ENCODE measurements at regions not wholly inside any gene's neighbourhood (a gene's known extent, or its start where the extent isn't known, plus 50 kb on each side); places are given as distances from the start of the nearest gene placed in this dataset.

DNA sequence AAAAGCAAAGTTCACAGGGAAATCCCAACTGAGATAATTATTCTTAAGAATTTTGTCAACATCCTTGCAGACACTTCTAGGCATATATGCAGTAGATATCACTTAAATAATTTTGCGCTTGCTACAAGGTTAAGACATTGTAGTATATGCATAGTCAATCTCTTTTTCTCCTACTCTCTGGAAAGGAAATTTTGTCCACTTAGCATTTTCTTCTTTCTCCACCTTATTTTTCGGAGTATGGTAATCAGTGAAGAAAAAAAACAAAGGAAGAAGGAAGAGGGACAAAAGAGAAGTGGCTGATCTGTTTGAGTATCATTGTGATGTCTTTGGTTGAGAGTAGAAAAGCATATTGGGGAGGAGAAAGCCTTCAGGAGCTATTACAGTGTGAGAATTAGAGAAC lies 104.6 kb downstream of the LACC1 start:
- DNase-seq: no peak

DNA sequence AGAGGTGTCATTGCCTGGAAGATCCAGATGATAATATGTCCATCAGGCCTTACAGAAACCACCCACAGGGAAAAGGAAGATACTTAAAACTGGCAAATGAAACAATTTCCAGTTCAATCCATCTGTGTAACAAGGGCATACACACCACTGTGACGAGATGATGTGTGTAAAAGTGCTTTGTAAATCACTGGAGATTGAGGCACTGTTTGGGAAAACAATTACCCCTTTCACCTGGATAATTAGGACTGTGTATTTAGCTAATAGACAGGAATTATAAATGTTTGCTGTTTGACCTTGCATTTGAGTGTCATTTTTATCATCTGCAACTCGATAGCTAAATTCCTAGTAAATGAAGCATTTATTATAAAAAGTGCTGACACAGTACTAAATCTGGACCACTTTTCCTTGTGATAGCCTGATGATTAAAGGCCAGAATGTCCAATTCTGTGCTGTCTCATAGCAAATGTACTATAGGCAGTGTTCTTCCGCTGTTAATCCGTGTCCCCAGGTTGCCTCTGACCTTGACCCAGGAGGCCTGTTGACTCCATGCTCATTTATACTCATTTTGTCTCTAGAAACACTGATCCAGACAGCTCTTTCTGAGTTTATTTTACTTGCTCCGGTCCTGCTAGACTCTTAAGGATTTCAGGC lies 105.8 kb downstream of the LACC1 start:
- DNase-seq: no peak

DNA sequence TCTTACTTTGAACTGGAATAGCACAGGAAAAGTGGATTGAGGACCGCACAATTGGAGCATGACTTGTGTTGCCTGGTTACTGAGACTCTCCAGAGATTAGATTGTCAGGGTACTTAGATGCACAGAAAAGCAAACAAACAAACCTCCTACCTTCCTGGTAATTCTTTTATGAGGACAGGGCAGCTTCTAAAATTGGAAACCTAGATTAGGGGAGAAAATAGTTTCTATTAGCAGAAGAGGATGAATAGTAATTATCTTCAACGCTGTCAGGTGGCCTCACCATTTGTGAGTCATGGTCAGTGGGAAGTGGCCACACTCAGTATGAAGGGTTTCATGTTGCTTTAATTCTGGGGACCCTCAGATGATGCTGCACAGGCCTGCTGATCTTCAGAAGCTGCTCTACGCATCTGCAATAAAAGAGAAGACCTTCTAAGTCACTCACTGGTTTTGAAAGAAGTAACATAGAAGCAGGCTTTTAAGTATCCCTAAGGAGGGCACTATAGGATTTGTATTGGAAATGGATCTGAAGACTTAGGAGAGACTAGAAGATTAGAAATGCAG lies 106.8 kb downstream of the LACC1 start:
- DNase-seq: no peak

DNA sequence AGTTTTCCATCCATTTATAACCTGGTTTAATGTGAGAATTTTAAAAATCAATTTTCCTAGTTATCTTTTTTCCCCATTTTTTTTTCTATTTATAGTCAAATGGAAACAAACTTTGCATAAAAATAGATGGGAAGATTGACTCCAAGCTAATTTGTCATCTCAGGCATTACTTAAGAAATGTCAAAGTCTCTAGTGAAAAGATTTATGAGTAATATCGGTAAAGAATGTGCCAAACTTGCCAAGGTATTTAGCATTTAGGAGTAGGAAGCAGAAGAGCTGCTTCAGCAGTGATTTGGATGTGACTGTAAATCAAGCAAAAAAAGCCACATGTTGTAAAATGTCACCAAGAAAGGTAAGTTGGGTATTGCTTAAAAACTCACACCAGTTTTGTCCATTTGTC lies 108.6 kb downstream of the LACC1 start:
- DNase-seq: no peak

DNA sequence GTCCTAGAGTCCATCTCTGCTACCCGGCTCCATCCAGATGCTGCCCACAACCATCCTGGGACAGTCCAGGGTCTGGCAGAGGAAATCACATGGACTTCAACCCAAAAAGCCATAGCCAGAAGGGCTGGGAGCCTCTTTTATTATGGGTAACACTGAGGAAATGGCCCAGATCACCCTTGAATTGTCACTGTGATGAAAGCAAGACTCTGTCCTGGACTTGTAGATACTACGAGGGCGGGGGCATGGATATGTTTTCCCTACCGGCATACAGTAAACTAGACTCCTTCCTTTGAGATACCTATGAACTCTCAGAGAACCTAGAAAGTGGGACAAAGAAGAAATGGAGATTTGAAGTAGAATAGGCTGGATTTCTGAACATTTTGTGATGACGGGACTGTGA lies 110.3 kb downstream of the LACC1 start:
- DNase-seq: no peak

DNA sequence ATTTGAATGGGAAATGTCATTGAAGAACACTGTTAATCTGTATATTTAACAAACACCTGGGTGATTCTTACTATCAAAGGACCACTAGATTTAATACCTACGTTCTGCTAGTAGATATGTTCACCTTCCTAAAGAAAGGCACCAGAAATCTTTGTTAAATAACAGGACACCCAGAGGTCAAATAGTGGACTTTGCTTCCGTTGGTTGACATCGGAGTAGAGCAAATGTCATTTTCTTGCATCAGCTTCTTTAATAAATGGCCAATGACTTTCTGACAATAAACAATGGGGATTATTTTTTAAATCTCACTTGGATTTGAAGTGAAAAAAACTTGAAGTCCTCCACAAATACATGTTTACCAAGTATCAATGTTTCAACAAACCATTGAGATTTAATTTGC lies 111.1 kb downstream of the LACC1 start:
- DNase-seq: no peak

DNA sequence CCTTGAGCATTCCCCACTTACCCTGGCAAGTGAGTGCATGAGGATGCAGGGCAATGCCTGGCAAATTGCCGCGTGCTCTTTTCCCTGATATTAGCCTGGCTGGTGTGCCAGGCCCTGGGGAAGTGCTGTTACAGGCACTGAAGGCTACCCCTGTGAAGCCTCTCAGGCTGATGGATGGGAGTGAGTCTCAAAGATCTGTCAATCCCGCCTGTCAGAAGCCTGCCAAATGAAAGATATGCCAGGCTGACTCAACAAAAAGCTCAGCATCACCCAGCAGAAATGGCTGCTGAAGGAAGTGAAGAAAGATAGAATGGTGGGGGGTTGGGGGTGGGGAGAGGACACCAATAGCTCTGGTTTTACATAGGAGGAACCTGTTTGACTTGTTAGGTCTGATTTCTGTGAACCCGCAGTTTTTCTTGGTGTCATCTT lies 112.1 kb downstream of the LACC1 start:
- DNase-seq: no peak

DNA sequence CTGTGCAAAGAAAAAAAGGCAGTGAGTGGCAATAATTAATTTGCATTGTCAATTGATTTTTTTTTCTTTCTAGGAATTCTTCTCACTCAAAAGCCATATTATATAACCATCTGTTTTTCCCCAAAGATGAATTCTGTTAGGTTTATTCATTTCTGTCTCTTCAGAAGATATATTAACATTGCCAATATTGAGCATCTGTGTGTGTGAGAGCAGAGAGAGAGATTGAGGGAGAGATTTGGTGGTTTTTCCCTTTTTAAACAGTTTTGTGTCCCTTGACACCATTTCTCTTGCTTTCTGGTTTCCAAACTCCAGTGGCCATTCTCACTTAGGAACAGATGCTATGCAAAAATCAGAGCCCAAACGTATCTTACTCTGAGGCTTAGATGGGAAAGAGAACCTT lies 112.5 kb downstream of the LACC1 start:
- DNase-seq: no peak

DNA sequence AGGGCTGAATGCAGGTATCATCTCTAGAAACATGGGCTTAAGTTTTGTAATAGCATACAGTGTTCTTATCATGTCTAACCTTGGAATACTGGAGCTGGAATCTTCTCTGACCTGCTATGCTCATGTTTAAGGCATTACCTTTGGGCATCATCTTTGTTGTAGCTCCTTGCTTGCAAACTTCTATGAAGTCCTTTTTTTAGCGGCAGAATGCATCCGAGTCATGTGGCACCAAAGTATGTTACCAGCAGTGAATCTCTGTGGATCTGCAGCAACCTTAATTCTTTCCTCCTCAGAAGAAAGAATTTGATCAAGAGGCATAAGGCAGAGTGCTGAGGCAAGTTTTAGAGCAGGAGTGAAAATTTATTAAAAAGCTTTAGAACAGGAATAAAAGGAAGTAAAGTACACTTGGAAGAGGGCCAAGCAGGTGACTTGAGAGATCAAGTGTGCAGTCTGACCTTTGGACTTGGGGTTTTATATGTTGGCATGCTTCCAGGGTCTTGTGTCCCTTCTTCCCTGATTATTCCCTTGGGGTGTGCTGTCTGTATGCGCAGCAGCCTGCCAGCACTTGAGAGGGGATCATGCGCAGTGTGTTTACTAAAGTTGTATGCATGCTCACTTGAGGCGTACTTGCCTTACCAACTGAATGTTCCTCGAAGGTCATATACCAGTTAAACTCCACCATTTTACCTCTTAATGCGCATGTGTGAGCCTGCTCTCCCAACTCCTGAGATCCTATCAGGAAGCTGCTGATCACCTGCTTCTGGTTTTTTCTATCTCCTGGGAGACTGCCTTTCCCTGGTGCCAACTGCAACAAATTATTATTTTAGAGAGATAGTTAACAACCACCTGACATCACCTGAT lies 115.5 kb downstream of the LACC1 start:
- DNase-seq: no peak

DNA sequence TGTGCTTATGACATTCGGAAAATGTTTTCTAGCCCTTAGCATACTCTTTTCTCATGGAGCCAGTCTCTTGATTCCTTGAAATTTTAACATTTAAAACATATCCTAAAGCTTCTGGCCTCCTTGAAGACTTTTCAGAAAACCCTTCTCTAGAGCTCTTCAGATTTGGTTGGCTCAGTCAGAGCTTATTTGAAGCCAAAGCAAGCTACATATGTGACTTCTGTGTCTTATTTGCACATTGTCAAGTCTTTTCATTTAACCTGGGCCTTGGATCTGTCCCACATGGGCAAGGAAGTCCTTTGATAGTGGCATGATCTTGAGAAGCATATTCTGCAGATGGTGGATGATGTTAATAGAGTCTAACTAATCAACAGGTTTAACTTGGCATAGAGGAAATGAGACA lies 116.5 kb downstream of the LACC1 start:
- DNase-seq: no peak

DNA sequence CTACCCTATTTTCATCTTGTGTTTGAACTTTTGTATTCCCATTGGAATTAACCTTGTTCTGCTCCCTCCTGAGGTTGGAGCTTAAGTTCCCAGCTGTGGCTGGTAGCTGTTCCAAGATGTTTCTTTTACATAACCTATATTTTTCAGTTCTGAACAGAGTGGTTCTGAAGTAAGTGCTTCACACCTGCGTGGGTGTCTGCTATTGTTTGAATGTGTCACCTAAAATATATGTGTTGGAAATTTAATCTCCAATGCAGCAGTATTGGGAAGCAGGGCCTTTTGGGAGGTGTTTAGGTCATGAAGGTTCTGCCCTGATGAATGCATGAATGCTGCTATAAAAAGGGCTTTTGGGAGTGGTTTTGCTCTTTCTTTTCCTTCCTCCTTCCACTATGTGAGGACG lies 123.8 kb downstream of the LACC1 start:
- no peak for DNase-seq

DNA sequence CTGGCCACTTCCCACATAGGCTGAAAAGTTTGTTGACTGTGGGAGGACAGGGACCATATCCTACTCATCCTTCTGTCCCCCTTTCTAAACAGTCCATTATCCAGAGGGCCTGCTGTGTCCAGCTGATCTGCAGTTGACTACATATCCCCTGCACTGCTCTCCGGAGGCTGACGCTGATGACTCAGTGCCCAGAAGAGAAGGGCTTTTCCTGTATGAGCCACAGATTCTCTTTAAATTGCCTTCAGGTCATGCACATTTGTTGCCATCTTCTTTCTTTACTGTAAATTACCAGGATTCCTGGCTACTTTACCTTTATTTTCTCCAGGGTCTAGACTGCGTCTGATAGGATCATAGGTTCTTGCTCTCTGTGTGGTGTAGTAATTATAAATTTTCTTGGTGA lies 125.2 kb downstream of the LACC1 start:
- peak in 1 of 3 donors; percentile 6 for DNase-seq

DNA sequence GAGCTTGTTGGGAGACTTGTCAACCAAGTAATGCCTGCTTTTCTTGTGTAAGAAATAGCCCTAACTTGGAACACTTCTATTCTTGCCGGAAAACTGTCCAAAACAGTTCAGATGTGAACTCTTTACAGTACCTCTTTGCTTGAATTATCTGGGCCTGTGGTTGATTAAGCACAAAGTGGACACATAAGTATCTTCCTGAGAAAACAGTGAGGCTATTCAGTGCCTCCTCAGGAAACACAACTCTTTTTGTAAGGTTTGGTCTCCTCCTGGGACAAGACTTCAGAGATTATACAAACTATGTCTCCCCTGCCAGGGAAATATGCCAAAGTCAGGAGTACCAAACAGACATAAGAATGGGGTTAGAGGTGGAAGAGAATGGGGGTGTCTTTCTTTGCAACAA lies 127.7 kb downstream of the LACC1 start:
- DNase-seq: no peak

DNA sequence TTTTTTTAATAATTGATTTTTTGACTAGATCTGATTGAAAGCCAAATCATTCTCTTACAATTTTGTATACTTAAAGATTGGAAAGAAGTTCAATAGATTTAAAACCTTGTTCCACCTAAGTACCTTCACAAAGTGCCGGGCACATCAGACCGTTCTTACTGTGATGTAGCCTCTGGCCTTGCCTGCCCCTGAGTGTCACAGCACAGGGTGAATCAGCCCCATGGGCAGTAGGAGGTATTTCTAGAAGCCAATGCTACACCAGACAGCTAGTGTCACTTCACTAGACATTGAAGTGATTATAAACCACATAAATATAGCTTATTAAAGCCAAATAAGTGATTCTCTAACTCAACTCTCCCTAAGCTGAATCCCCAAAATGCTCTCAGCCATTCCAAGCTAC lies 131.3 kb downstream of the LACC1 start:
- no peak for DNase-seq

DNA sequence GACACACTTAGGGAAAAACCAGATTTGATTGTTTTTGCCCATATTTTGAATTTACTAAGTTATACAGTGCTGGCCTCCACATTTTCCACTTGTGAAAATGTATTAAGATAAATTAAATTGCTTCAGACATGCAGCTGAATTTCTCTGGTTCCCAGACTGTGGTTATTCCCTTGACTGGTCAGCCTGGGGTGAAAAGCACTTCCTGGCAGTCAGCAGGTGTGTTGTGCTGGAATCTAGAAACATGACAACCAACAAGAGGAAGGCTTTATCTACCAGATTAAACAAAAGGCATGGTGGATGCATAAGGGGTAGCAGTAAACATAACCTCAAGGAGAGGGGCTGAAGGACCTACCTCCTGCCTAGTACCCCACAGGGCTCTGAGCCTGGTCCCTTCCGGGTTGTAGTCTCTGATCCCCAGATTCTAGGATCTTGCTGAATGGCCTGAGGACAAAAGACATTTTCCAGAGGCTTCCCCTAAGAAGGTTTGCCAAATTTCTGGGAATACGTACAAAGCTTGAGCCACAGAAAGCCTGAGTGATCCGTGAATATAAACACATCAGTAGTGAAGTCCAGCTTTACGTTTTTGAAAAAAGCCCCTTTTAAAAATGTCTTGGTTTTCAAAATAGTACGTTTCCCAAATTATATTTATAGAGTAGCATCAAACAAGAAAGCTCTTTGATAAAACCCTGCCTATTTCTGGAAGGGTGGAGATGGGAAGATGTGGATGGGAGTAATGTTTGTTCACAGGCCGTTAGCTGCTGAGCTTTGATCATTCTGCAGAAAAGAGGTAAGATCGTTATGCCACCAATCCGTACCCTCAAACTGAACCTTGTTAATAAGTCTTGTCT lies 133.4 kb downstream of the LACC1 start:
- DNase-seq: no peak

DNA sequence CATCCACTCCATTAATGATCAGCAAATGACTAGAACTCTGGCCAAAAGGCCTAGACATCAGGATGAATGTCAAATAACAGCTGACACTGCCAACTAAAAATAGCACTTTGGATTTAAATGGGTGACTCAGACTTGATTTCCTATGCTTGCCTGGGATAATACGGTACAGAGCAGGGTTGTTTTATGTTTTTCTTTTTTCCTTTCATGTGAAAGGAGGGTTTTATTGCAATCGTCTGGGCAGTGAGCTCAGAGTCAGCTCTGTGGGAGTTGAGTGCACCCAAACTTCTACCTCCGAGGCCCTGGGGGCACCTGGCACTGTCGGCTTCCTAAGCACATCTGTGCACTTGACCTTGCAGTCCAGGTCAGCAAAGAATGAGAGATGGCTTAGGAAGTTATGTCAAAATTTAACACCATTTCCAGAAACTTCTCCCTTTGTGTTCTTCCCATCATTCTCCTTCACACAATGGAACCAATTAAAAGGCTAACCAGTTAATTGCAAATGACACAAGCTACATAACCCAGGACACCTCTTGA lies 134.1 kb downstream of the LACC1 start:
- peak in 2 of 3 donors; percentile 14 to 40 for DNase-seq

DNA sequence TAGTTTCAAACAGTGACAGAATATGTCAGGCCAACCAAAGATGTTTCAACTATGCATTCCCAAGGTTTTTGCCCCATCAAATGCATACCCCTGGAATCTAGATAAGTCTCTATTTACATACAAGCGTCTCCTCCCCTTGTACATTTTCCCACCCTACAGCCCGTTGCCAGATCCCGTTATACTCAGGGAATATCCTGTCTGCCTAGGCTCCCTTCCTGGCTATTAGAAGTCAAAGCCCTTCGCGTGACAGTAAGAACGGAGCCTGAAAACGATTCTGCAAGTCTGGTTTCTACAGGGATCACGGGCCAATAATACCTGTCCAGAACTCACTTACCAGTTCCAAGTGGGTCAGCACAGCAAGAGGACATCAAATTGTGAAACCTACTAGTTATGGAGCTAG lies 134.8 kb downstream of the LACC1 start:
- no peak for DNase-seq

DNA sequence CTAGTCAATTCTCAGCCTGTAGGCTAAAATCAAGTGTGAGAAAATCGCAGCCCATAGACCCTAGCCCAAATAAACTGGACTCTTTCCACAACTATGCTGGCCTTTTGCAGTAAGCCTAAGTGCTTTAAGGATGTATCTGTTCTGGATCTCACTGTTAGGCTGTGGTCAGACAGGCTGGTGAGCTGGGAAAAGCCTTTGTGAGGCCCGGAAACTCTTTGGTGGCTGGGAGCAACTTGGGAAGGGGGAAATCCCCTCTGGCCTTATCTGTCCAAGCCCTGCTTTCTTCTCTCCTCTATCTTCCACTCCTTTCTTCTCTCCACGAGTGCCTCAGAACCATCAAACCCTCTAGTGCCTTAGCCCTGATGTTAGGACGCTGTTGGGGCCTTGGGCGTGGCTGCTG lies 135.4 kb downstream of the LACC1 start:
- no peak for DNase-seq

DNA sequence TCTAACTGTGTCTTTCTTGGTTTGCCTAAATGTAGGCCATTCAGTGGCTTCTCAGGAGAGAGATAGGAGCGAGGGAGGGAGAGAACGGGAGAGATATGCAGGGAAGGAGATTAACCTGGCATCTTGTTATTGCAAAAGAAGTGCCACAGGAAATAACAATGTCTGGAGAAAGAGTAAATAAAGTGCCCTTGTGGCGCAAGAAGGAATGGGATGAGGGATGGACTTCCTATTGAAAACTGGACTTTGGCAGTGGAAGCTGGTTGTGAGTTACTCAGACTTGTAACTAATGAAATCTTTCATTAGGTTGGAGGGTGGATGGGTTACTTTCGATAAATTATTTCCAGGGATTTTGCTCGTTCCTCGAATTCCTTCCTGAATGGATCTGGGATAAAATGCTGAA lies 136.1 kb downstream of the LACC1 start:
- DNase-seq: no peak

DNA sequence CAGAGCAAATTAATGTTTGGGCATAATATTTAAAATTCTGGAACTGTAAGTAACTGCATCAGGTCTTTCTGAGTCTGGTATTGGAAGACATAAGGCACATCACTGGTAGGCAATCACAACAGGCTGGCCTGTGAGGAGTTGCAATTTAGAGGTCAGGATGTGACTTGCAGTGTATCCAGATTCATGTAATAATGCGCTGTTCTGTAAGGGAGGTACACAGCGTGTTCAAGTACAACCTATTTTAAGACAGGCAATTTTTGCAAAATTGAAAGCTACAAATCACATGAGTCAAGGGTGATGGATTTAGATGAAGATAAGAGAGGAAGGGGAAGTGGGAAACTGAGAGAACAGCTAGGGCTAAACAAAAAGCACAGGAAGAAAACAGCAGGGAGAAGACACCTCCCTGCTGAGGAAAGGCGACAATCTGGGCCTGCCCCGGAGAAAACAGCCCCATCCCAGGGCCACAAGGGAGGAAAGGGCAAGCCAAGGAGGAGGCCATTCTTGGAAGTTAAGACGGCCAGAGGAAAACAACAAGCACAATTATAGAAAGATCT lies 138.1 kb downstream of the LACC1 start:
- no peak for DNase-seq

DNA sequence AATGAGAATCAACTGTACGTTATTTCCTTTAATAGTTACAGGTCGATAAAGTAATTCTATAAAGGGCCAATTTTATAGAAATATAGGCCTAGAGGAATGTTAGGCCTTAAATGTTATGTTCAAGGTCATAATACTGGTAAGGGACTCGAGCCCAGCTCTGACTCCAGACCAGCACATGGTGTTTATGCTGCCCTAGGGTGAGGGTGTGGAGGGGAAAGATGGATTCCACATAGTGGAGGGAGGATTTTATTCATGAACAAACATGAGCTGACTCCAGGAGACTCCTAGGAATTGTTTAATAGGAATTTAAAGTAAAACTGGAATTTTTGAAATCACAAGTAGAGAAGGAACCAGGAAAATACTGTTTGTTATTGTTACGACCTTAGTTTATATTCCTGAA lies 139.9 kb downstream of the LACC1 start:
- peak in 1 of 3 donors; percentile 23 for DNase-seq

DNA sequence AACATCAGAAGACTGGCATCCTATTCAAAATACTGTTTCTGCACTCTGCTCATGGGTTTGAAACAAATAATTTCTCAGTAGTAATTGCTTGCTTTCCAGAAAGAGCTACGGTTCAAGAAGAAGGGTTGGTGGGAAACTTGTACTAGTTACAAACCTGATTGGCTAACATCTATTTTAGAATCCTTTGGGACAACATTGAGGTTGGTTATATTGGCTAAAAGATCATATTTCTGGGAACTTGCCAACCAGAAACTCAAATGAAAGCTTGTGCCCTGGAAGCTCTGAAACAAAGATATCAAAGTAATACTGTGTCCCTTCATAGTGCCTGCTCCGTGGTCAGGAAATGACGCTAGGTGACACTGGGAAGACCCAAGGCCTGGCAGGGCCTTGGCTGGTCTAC lies 141.7 kb downstream of the LACC1 start:
- DNase-seq: no peak
